ENCODE measurements at regions not wholly inside any gene's neighbourhood (a gene's known extent, or its start where the extent isn't known, plus 50 kb on each side); places are given as distances from the start of the nearest gene placed in this dataset.

DNA sequence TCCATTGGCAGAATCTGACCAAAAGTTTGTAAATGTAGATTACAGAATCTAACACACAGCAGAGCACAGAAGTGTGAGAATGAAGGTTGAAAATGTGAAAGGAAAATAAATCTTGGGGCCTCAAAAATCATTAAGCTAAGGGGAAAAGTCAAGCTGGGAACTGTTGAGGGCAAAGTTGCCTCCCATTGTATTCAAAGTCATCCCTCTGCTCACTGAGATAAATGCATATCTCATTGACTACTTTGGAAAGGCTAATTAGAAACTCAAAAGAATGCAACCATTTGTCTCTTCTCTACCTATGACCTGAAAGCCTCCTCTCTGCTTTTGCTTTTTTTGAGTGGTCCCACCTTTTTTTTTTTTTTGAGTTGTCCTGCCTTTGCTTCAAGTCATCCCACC, 97.4 kb upstream of the ATF7IP start:
- no peak overlapping the region for H2AFZ ChIP-seq (ENCODE audit: low read length)
- H3K9me3 ChIP-seq (ENCODE audit: low read length): peaks cover 9% of the 10 kb centered on the region; the same call in 1 of the 2 replicates
- no peaks in the 10 kb centered on the region for H4K20me1 ChIP-seq (ENCODE audit: insufficient read depth, low read length)
- intact Hi-C loops (cut with micrococcal nuclease; ENCODE audit: unreplicated experiment) (no loop called here), in situ Hi-C loops (cut with HindIII; ENCODE audit: extremely low pct_ligation_motif_present, low pct_unique_long_range_greater_than_20kb) (no loop called here)
- H3K9ac ChIP-seq (ENCODE audit: insufficient read depth, low read depth, low read length): no peak overlapping the region
- H3K27ac ChIP-seq (ENCODE audit: extremely low read length, insufficient read depth, low read length): no peak overlapping the region
- no peaks in the 10 kb centered on the region for H3K4me1 ChIP-seq (ENCODE audit: insufficient read depth, low read length)
- no peak for ATAC-seq
- no peaks in the 10 kb centered on the region; a peak in 1 of 5 replicates for H3K27me3 ChIP-seq (ENCODE audit: control insufficient read depth in 1 of 2, insufficient read depth in 2 of 2, low read length in 2 of 2)
- TF ChIP-seq ZNF329 (CRISPR knock-in tag; IDR thresholded peaks at IDR 0.05; ENCODE audit: low read depth): no peak
- TF ChIP-seq ZFP36L1 (CRISPR knock-in tag; IDR thresholded peaks at IDR 0.05): no peak
- no peak for TF ChIP-seq ZBTB3 (CRISPR knock-in tag; IDR thresholded peaks at IDR 0.05; ENCODE audit: borderline replicate concordance, low read depth)
- no peak for TF ChIP-seq ZNF766 (CRISPR knock-in tag; IDR thresholded peaks at IDR 0.05; ENCODE audit: borderline replicate concordance)
- POLR2A ChIA-PET: no interaction called here
- H3K79me2 ChIP-seq (ENCODE audit: insufficient read depth, low read length): no peaks in the 10 kb centered on the region
- no peak for DNase-seq (ENCODE audit: low spot score)
- no TSS peak for BruUV-seq (replicated peaks)
- FAIRE-seq: no peak
- no peak overlapping the region for H3K4me2 ChIP-seq (ENCODE audit: low read depth, low read length)
- H3K4me3 ChIP-seq (replicated peaks in 1 of 3; ENCODE audit: insufficient read depth in 1 of 3, low read depth in 2 of 3, low read length in 3 of 3): no peak overlapping the region
- no peaks in the 10 kb centered on the region for H3K36me3 ChIP-seq (replicated peaks in 1 of 2; ENCODE audit: control insufficient read depth in 1 of 2, insufficient read depth in 2 of 2, low read length in 2 of 2)
- CTCF ChIA-PET (ENCODE audit: low intra/inter-chr PET ratio, low total read pairs): no interaction called here

DNA sequence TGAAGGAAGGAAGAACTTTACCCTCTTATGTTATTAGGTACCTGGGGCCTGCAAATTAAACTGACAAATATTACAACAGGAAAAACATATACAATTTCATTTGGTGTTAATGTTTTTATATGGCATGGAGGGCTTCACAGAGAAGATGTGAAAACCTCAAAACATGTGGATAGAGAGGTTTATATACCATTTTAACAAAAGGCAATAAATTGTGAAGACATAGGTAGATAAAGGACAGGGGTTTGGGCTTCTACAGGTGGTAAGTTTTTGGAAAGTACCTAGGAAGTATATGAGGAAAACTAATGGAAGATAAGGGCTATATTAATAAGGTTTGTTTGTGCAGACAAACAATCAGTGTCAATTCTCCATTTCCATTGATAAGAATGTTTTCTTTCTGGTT, 95.1 kb upstream of the ATF7IP start:
- in situ Hi-C loops (cut with HindIII; ENCODE audit: extremely low pct_ligation_motif_present, low pct_unique_long_range_greater_than_20kb) (no loop called here), intact Hi-C loops (cut with micrococcal nuclease; ENCODE audit: unreplicated experiment) (no loop called here)
- Histone ChIP-seq H3K9me3 (ENCODE audit: low read length) (no peaks in the 10 kb centered on the region), H3K27me3 (ENCODE audit: control insufficient read depth in 1 of 2, insufficient read depth in 2 of 2, low read length in 2 of 2) (no peaks in the 10 kb centered on the region; a peak in 1 of 5 replicates), H2AFZ (ENCODE audit: low read length) (no peak overlapping the region), H3K4me1 (ENCODE audit: insufficient read depth, low read length) (no peaks in the 10 kb centered on the region), H3K36me3 (replicated peaks in 1 of 2; ENCODE audit: control insufficient read depth in 1 of 2, insufficient read depth in 2 of 2, low read length in 2 of 2) (no peaks in the 10 kb centered on the region), H3K79me2 (ENCODE audit: insufficient read depth, low read length) (no peaks in the 10 kb centered on the region), H3K4me3 (replicated peaks in 1 of 3; ENCODE audit: insufficient read depth in 1 of 3, low read depth in 2 of 3, low read length in 3 of 3) (no peak overlapping the region), H4K20me1 (ENCODE audit: insufficient read depth, low read length) (no peaks in the 10 kb centered on the region), H3K9ac (ENCODE audit: insufficient read depth, low read depth, low read length) (no peak overlapping the region), H3K4me2 (ENCODE audit: low read depth, low read length) (no peak overlapping the region), H3K27ac (ENCODE audit: extremely low read length, insufficient read depth, low read length) (no peak overlapping the region)
- CTCF ChIA-PET (ENCODE audit: low intra/inter-chr PET ratio, low total read pairs): no interaction called here
- ATAC-seq: no peak
- FAIRE-seq: no peak
- POLR2A ChIA-PET: no interaction called here
- BruUV-seq (replicated peaks): no TSS peak
- TF ChIP-seq JUNB (CRISPR knock-in tag; IDR thresholded peaks at IDR 0.05; ENCODE audit: borderline replicate concordance): no peak
- DNase-seq (ENCODE audit: low spot score): no peak

Measured in HepG2 (cell line).